Dermis blood vessel endothelial cell (primary cell): ENCODE measurements at regions not wholly inside any gene's neighbourhood (a gene's known extent, or its start where the extent isn't known, plus 50 kb on each side); places are given as distances from the start of the nearest gene placed in this dataset.
"Not testable (repeated sequence)": the region's sequence is repeated elsewhere in the genome, so short reads cannot be mapped to it uniquely, and the experiment has no call there.

ENCODE experiments used
- DNase-seq: peaks from one replicate; pipeline ENCODE4 v3.0.0; 2010

GRCh38 chr3:69688400-69688799, 50.9 kb upstream of the MITF start:
- no peak for DNase-seq

GRCh38 chr3:69687641-69688040, 51.6 kb upstream of the MITF start:
- no peak for DNase-seq

GRCh38 chr3:69686056-69686455, 53.2 kb upstream of the MITF start:
- no peak for DNase-seq

- DNase-seq: no peak
Observed at GRCh38 chr3:69684309-69684961, 54.8 kb upstream of the MITF start.

GRCh38 chr3:69683082-69683806, 56.0 kb upstream of the MITF start:
- DNase-seq: no peak

GRCh38 chr3:69677456-69677855, 61.8 kb upstream of the MITF start:
- DNase-seq: not testable (repeated sequence)

- DNase-seq: peak; percentile 19
Observed at GRCh38 chr3:69675786-69676530, 63.3 kb upstream of the MITF start.

- no peak for DNase-seq
Observed at GRCh38 chr3:69674752-69675151, 64.5 kb upstream of the MITF start.

- peak; percentile 70 for DNase-seq
Observed at GRCh38 chr3:69671082-69671952, 67.9 kb upstream of the MITF start.

- DNase-seq: peak; percentile 24
Observed at GRCh38 chr3:69669070-69669469, 70.2 kb upstream of the MITF start.

- DNase-seq: peak; percentile 80
Observed at GRCh38 chr3:69665026-69665737, 74.1 kb upstream of the MITF start.

GRCh38 chr3:69660631-69661030, 78.6 kb upstream of the MITF start:
- DNase-seq: no peak

- no peak for DNase-seq
Observed at GRCh38 chr3:69659180-69659910, 79.9 kb upstream of the MITF start.

- DNase-seq: no peak
Observed at GRCh38 chr3:69658514-69659140, 80.6 kb upstream of the MITF start.

GRCh38 chr3:69657030-69657429, 82.2 kb upstream of the MITF start:
- not testable (repeated sequence) for DNase-seq

- no peak for DNase-seq
Observed at GRCh38 chr3:69651765-69652164, 87.5 kb upstream of the MITF start.

GRCh38 chr3:69650066-69650419, 89.2 kb upstream of the MITF start:
- peak; percentile 61 for DNase-seq

- peak; percentile 60 for DNase-seq
Observed at GRCh38 chr3:69649120-69650065, 89.9 kb upstream of the MITF start.

GRCh38 chr3:69648126-69648525, 91.1 kb upstream of the MITF start:
- no peak for DNase-seq
